ENCODE measurements at regions not wholly inside any gene's neighbourhood (a gene's known extent, or its start where the extent isn't known, plus 50 kb on each side); places are given as distances from the start of the nearest gene placed in this dataset.

GRCh38 chr1:212219679-212220463, 65.3 kb upstream of the PPP2R5A start:
- TF ChIP-seq, protein P1, sequence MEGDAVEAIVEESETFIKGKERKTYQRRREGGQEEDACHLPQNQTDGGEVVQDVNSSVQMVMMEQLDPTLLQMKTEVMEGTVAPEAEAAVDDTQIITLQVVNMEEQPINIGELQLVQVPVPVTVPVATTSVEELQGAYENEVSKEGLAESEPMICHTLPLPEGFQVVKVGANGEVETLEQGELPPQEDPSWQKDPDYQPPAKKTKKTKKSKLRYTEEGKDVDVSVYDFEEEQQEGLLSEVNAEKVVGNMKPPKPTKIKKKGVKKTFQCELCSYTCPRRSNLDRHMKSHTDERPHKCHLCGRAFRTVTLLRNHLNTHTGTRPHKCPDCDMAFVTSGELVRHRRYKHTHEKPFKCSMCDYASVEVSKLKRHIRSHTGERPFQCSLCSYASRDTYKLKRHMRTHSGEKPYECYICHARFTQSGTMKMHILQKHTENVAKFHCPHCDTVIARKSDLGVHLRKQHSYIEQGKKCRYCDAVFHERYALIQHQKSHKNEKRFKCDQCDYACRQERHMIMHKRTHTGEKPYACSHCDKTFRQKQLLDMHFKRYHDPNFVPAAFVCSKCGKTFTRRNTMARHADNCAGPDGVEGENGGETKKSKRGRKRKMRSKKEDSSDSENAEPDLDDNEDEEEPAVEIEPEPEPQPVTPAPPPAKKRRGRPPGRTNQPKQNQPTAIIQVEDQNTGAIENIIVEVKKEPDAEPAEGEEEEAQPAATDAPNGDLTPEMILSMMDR (IDR thresholded peaks at IDR 0.05) = no peak
- no peak for TF ChIP-seq EP300 (IDR thresholded peaks at IDR 0.05)
- no peak for TF ChIP-seq POLR2A (IDR thresholded peaks at IDR 0.05)
- no peak for TF ChIP-seq POLR2AphosphoS5 (IDR thresholded peaks at IDR 0.05)
